OCI-LY1 (cell line): ENCODE measurements at regions not wholly inside any gene's neighbourhood (a gene's known extent, or its start where the extent isn't known, plus 50 kb on each side); places are given as distances from the start of the nearest gene placed in this dataset.
"Not testable (repeated sequence)": the region's sequence is repeated elsewhere in the genome, so short reads cannot be mapped to it uniquely, and the experiment has no call there.

Experiments used
- H2AFZ ChIP-seq: fragments of 200-600 bp; sonication (generic), shearing (Covaris generic); 2 replicates; pipeline ENCODE4 v1.6.0; 2014; ENCODE audit warnings: antibody characterized with exemption, mild to moderate bottlenecking, low read length
- H3F3A ChIP-seq: fragments of 200-600 bp; sonication (generic), shearing (Covaris generic); 2 replicates; pipeline ENCODE4 v1.6.0; 2014; ENCODE audit warnings: mild to moderate bottlenecking, antibody characterized with exemption, low read length, moderate library complexity; ENCODE audit not compliant: insufficient read depth
- H3K27ac ChIP-seq: fragments of 200-600 bp; sonication (generic); 2 replicates; pipeline ENCODE4 v1.5.1; 2014; ENCODE audit warnings: low read length, mixed run types, mild to moderate bottlenecking, low read depth; ENCODE audit not compliant: poor library complexity, severe bottlenecking
- H3K27me3 ChIP-seq: fragments of 200-600 bp; sonication (generic); 2 replicates; pipeline ENCODE4 v1.6.0; 2014; ENCODE audit warnings: antibody characterized with exemption, mild to moderate bottlenecking, low read length, moderate library complexity; ENCODE audit not compliant: insufficient read depth
- H3K36me3 ChIP-seq: fragments of 200-600 bp; sonication (generic); 2 replicates; pipeline ENCODE4 v1.6.1; 2014; ENCODE audit warnings: mild to moderate bottlenecking, antibody characterized with exemption, low read length, moderate library complexity, mixed read lengths; ENCODE audit not compliant: insufficient read depth
- H3K4me1 ChIP-seq: fragments of 200-600 bp; sonication (generic); 2 replicates; pipeline ENCODE4 v1.5.1; 2014; ENCODE audit warnings: mild to moderate bottlenecking, low read length, moderate library complexity; ENCODE audit not compliant: insufficient read depth, severe bottlenecking
- H3K4me2 ChIP-seq: fragments of 200-600 bp; sonication (generic), shearing (Covaris generic); 2 replicates; pipeline ENCODE4 v1.6.1; 2014; ENCODE audit warnings: low read length
- H3K4me3 ChIP-seq: fragments of 200-600 bp; sonication (generic); 2 replicates; pipeline ENCODE4 v1.5.1; 2014; ENCODE audit warnings: low read length, low read depth, mild to moderate bottlenecking, mixed read lengths; ENCODE audit not compliant: poor library complexity, severe bottlenecking
- H3K79me2 ChIP-seq: fragments of 200-600 bp; shearing (Covaris generic); 2 replicates; pipeline ENCODE4 v1.6.1; 2016; ENCODE audit warnings: mixed run types, low read length, mixed read lengths; ENCODE audit not compliant: insufficient read depth
- H3K9ac ChIP-seq: fragments of 200-600 bp; sonication (generic), shearing (Covaris generic); 2 replicates; pipeline ENCODE4 v1.6.1; 2014; ENCODE audit warnings: mild to moderate bottlenecking, low read length, mixed read lengths
- H3K9me2 ChIP-seq: fragments of 200-600 bp; sonication (generic), shearing (Covaris generic); 2 replicates; pipeline ENCODE4 v1.6.1; 2014; ENCODE audit warnings: low read depth, mild to moderate bottlenecking, low read length, mixed read lengths
- H3K9me3 ChIP-seq: fragments of 200-600 bp; shearing (Covaris generic); 2 replicates; pipeline ENCODE4 v1.6.1; 2014; ENCODE audit warnings: low read length, mixed read lengths
- H4K20me1 ChIP-seq: fragments of 200-600 bp; sonication (generic), shearing (Covaris generic); 2 replicates; pipeline ENCODE4 v1.6.0; 2016; ENCODE audit warnings: mild to moderate bottlenecking, low read length; ENCODE audit not compliant: insufficient read depth
- CTCF ChIP-seq: fragments of 200-600 bp; sonication (generic), shearing (Covaris generic); IDR thresholded peaks from 2 replicates; pipeline ENCODE4 v1.5.1; 2017; ENCODE audit warnings: mild to moderate bottlenecking, antibody characterized with exemption, low read length, moderate library complexity, mixed read lengths
- EZH2 ChIP-seq: fragments of 200-600 bp; sonication (generic), shearing (Covaris generic); IDR thresholded peaks from 2 replicates; pipeline ENCODE4 v1.8.0; 2017; ENCODE audit warnings: borderline replicate concordance, mixed run types, mild to moderate bottlenecking, antibody characterized with exemption, low read length, moderate library complexity, mixed read lengths

GRCh38 chr17:21493993-21494392 lies 117.8 kb downstream of the KCNJ12 start:
- H3K4me3 ChIP-seq, result no peak overlapping the region
- no peaks in the 10 kb centered on the region for H3K79me2 ChIP-seq
- H3K9me3 ChIP-seq, result no peaks in the 10 kb centered on the region
- no peak overlapping the region for H3K9ac ChIP-seq
- 0 out of 2 replicates have a peak, but pooled peaks cover 3% of the 10 kb centered on the region for H3K27me3 ChIP-seq
- no peak for TF ChIP-seq EZH2
- TF ChIP-seq CTCF, result no peak
- H3K4me2 ChIP-seq, result no peak overlapping the region
- no peak overlapping the region for H3K27ac ChIP-seq
- H3K9me2 ChIP-seq, result no peaks in the 10 kb centered on the region
- H3F3A ChIP-seq, result no peaks in the 10 kb centered on the region
- H3K4me1 ChIP-seq, result no peaks in the 10 kb centered on the region
- no peaks in the 10 kb centered on the region for H4K20me1 ChIP-seq
- no peak overlapping the region for H2AFZ ChIP-seq
- H3K36me3 ChIP-seq, result no peaks in the 10 kb centered on the region

GRCh38 chr17:21495281-21495680 lies 119.1 kb downstream of the KCNJ12 start:
- no peak overlapping the region for H3K27ac ChIP-seq
- no peak overlapping the region for H2AFZ ChIP-seq
- no peak overlapping the region for H3K9ac ChIP-seq
- H3K4me1 ChIP-seq, result no peaks in the 10 kb centered on the region
- TF ChIP-seq EZH2 (no peak), CTCF (no peak)
- 0 out of 2 replicates have a peak, but pooled peaks cover 3% of the 10 kb centered on the region for H3K27me3 ChIP-seq
- no peaks in the 10 kb centered on the region for H4K20me1 ChIP-seq
- H3K9me3 ChIP-seq, result no peaks in the 10 kb centered on the region
- H3K36me3 ChIP-seq, result no peaks in the 10 kb centered on the region
- no peaks in the 10 kb centered on the region for H3F3A ChIP-seq
- H3K4me2 ChIP-seq, result no peak overlapping the region
- no peaks in the 10 kb centered on the region for H3K9me2 ChIP-seq
- no peak overlapping the region for H3K4me3 ChIP-seq
- H3K79me2 ChIP-seq, result no peaks in the 10 kb centered on the region

GRCh38 chr17:21500064-21500463 lies 123.9 kb downstream of the KCNJ12 start:
- no peaks in the 10 kb centered on the region for H3K36me3 ChIP-seq
- no peaks in the 10 kb centered on the region for H3F3A ChIP-seq
- no peaks in the 10 kb centered on the region for H3K9me3 ChIP-seq

GRCh38 chr17:21501927-21502700 lies 126.0 kb downstream of the KCNJ12 start:
- H3K36me3 ChIP-seq, H3K27me3 ChIP-seq, H3F3A ChIP-seq, H3K4me3 ChIP-seq, H3K9me3 ChIP-seq, H4K20me1 ChIP-seq, H3K9ac ChIP-seq, H3K79me2 ChIP-seq, H3K9me2 ChIP-seq, H3K4me1 ChIP-seq, H3K27ac ChIP-seq, H3K4me2 ChIP-seq, H2AFZ ChIP-seq: not testable (repeated sequence)

More at GRCh38 chr17:21500064-21500463, 123.9 kb downstream of the KCNJ12 start:
- Histone ChIP-seq H3K4me1 (no peaks in the 10 kb centered on the region), H2AFZ (no peak overlapping the region), H3K9ac (no peak overlapping the region), H3K4me3 (no peak overlapping the region), H3K9me2 (no peaks in the 10 kb centered on the region), H3K79me2 (no peaks in the 10 kb centered on the region), H3K27me3 (0 out of 2 replicates have a peak, but pooled peaks cover 3% of the 10 kb centered on the region), H3K27ac (no peak overlapping the region), H3K4me2 (no peak overlapping the region), H4K20me1 (no peaks in the 10 kb centered on the region)
- no peak for TF ChIP-seq CTCF
- no peak for TF ChIP-seq EZH2
